COR-L47 (cell line): ENCODE measurements at regions not wholly inside any gene's neighbourhood (a gene's known extent, or its start where the extent isn't known, plus 50 kb on each side); places are given as distances from the start of the nearest gene placed in this dataset.
"Not testable (repeated sequence)": the region's sequence is repeated elsewhere in the genome, so short reads cannot be mapped to it uniquely, and the experiment has no call there.

Source experiments
- DNase-seq: peaks from one replicate; lab custom pipeline; 2025; lab: John Stamatoyannopoulos, UW

DNA sequence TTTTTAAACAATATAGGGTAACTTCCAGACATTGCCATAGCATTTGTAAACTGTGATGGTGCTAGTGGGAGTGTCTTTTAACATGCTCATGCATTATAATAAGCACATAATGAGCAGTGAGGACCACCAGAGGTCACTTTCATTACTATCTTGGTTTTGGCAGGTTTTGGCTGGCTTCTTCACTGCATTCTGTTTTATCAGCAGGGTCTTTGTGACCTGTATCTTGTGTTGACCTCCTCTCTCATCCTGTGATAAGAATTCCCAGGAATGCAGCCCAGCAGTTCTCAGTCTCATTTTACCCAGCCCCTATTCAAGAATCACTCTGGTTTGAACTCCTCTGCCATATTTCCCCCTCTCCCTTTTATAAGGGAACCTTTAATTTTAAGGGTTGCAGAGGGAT lies 91.3 kb downstream of the ZNF467 start:
- DNase-seq = no peak

DNA sequence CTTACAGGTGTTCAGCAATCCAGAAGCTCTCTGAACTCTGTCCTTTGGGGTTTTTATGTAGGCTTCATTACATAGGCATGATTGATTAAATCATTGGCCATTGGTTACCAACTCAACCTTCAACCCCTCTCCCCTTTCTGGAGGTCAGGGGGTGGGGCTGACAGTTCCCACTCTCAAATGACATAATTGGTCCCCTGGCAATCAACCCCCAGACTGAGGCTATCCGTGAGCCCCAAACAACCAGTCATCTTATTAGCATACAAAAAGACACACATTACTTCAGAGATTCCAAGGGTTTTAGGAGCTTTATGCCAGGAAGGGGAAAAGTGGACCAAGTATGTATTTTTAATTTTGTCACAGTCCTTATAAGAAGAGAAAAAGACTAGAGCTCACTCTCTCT lies 92.1 kb downstream of the ZNF467 start:
- DNase-seq = no peak

DNA sequence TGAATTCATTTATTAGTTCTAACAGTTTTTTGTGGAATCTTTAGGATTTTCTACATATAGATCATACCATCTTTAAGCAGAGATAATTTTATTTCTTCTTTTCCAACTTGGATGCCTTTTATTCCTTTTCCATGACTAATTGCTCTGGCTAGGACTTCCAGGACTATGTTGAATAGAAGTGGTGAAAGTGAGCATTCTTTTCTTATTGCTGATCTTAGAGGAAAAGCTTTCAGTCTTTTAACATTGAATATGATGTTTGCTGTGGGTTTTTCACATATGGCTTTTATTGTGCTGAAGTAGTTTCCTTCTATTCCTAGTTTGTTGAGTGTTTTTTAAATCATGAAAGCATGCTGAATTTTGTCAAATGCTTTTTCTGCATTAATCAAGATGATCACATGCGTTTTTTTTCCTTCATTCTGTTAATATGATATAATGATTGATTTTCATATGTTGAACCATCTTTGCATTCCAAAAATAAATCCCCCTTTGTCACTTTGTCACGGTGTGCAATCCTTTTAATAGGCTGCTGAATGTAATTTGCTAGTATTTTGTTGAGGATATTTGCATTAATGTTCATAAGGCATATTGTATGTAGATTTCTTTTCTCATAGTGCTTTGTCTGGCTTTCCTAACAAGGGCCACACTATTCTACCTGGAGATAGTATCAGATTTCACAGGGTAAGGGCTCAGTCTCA lies 92.9 kb downstream of the ZNF467 start:
- DNase-seq = no peak

DNA sequence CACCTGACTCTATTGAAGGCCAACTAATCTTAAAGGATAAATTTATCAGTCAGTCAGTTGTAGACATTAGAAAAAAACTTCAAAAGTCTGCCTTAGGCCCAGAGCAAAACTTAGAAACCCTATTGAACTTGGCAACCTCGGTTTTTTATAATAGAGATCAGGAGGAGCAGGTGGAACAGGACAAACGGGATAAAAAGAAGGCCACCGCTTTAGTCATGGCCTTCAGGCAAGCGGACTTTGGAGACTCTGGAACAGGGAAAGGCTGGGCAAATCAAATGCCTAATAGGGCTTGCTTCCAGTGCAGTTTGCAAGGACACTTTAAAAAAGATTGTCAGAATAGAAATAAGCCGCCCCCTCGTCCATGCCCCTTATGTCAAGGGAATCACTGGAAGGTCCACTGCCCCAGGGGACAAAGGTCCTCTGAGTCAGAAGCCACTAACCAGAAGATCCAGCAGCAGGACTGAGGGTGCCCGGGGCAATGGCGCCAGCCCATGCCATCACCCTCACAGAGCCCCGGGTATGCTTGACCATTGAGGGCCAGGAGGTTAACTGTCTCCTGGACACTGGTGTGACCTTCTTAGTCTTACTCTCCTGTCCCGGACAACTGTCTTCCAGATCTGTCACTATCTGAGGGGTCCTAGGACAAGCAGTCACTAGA lies 98.5 kb downstream of the ZNF467 start:
- DNase-seq = not testable (repeated sequence)

DNA sequence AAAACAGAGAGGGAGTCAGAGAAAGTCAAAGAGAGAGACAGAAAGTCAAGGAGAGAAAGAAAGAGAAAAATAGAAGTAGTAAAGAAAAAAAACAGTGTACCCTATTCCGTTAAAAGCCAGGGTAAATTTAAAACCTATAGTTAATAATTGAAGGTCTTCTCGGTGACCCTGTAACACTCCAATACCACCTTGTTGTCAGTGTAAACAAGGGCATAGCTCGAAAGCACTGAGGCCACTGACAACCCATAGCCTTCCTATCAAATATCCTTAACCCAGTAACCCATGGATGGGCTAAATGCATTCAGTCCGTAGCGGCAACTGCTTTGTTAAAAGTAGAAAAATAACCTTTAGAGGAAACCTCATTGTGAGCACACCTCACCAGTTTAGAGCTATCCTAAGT lies 100.4 kb downstream of the ZNF467 start:
- DNase-seq = no peak

DNA sequence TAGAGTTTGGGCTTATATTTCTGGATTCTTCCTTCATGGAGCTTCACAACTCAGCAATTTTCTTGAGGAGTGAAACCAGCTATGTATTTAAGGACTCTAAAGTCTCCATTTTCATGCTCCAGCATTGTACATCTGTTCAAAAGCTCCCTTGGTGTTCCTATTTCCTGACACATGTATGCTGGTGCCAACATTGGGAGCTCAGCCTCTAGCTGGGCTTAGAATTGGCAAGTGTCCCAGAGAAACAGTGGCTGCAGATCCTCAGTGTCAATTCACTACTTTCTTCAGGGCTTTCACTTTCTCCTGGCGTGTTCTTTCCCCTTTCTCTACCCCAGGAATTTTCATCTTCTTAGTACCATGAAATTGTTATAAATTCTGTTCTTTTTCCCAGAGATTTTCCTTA lies 103.1 kb downstream of the ZNF467 start:
- DNase-seq = peak; percentile 28

DNA sequence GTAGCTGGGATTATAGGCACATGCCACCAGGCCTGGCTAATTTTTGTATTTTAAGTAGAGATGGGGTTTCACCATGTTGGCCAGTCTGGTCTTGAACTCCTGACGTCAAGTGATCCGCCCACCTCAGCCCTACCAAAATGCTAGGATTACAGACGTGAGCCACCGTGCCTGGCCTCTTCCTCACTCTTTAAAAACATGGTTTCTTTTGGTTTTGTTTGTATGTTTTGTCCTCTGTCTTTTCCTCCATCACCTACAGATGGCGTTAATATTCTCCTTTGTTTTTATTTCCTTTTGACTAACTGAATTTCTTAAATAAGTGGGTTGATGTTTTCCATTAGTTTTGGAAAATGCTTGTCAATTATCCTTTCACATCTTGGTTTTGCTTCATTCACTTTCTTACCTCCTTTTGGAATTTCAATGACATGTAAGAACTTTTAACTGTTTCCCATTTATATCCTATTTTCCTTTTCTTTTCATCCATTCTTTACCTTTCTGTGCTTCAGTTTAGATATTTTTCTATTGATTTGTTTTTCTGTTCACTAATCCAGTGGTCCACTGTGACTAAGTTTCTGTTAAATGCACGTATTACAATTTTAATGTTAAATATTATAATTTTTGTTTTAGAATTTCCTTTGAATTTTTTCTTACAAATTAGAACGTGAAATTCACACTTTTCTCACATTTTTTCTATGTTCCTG lies 104.1 kb downstream of the ZNF467 start:
- DNase-seq = no peak

DNA sequence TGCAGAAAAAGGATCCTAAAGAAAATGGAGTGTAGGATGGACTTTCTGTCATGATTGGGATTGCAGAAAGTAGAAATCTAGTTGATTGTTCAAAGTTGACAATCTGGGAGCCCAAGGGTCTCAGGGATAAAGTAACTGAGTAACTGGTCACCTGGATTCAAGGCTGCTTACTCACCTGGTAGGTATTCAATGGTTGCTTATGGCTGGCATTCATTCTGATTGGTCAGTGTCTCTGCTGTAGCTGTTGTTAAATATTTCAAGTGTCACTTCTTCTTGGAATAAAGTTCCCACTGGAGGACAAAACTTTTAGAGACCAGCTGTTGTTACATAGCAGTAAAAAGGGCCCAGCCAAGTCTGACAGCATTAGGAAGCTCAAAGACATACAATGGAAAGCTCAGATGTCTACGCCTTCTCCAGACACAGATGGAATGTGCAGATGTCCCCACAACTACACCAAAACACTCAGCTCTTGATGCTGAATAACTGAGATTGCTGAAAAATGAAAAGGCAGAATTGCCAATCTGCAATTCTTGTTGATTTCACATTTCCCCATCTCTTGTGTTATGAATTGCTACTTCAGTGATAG lies 106.9 kb downstream of the ZNF467 start:
- no peak for DNase-seq

DNA sequence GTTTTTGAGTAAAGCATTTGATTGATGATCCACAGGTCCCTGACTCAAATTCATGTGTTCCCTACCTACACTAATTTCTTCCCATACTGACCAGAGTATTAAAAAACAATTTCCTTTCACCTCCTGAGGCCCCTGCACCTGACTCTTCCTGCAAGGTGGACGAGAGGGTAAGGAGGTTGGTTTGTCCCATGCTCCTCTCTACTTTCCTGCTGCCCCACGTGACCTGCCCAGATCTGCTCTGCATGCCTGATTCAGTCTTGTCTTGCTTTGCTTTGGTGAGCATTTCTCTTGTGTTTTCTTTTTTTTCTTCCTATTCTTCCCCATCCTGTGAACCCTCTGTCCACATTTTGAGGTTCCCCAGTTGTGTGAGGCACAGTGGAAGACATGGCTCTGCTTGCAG lies 107.8 kb downstream of the ZNF467 start:
- not testable (repeated sequence) for DNase-seq

DNA sequence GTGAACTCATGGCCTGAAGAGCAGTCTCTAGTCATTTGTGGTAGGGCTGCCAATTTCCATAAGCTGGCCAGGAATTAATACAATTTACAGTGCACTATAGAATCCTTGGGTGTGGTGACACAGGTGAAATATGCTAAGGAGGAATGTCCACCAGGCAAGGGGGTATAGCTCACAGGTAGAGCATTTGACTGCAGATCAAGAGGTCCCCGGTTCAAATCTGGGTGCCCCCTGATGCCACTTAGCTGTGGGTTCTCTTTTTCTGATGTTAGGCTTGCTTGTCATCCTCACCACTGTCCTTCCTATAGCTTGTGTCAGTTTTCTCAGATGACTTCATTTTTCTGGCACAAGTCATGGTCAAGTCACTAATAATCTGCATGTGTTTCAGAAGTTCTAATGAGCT lies 108.7 kb downstream of the ZNF467 start:
- no peak for DNase-seq

DNA sequence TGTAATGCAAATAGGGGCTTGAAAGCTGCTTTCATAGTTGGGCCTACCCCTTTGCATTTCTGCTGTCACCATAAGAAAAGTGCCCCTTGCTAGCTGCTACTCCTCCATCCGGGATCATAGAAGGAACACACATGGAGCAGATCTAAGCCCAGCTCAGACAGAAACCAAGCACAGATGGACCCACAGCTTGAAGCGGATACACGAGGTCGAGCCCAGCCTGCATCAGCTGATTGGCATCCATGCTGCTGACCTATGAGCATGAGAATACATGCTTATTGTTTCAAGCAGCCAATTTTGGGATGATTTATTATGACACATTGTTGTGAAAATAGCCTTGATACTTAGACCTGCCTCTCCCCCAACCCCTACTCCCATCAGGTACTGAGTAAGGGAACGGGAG lies 109.2 kb downstream of the ZNF467 start:
- DNase-seq = no peak

DNA sequence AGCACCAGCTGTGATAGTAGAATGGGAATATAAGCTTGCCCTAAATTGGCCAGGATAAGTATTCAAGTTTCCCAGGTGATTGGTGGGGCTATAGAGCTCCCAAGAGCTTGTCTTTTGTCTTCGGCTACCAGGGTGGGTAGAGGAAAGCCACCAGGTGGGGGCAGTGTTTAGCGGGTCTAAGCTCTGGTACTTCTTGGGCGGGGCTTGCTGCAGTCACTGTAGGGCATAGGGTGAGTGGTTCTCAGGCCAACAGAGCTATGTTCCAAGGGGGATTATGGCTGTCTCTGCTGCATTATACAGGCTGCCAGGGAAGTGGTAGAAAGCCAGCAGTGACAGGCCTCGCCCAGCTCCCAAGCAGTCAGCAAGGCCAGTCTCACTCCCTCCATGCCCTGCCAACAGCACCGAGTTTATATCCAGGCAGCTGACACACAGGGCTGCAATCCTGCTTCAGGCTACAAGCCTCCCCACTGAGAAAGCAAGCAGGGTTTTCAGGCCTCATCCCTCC lies 110.7 kb downstream of the ZNF467 start:
- DNase-seq = no peak

DNA sequence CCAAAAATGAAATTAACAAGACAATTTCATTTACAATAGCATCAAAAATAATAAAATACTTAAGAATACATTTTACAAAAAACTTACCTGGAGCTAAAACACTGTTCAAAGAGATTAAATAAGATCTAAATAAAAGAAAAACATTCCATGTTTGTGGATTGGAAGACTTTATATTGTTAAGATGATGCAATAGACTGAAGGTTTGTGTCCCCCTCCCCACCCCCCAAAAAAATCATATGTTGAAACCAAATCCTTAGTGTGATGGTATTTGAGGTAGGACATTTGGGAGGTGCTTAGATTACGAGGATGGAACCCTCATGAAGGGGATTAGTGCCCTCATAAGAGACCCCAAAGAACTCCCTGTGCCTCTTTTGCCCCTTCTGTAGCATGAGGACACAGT lies 117.6 kb downstream of the ZNF467 start:
- DNase-seq = no peak

DNA sequence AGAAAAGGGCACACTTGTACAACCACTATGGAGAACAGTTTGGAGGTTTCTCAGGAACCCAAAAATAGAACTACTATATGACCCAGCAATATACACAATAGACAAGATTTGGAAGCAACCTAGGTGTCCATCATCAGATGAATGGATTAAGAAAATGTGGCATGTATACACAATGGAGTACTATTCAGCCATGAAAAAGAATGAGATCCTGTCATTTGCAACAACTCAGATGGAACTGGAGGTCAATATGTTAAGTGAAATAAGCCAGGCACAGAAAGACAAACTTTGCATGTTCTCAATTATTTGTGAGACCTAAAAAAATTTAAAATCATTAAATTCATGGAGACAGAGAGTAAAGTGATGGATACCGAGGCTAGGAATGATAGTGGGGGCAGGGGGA lies 118.8 kb downstream of the ZNF467 start:
- DNase-seq = no peak

DNA sequence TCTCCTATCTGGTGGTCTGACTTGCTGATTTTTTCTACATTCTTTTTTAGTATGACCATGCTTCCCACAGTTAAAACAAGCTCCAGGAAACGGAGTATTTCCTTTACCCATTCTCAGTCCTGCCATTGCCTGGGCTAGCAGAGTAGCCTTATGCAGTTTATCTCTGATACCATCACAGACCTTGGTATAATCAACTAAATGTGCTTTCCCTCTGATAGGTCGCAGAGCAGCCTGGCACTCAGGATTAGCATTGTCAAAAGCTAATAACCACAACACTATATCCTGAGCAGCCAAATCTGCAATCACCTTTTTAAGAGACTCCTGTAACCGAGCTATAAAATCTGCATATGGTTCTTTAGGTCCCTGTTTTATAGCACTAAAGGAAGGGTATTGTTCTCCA lies 123.2 kb downstream of the ZNF467 start:
- not testable (repeated sequence) for DNase-seq

DNA sequence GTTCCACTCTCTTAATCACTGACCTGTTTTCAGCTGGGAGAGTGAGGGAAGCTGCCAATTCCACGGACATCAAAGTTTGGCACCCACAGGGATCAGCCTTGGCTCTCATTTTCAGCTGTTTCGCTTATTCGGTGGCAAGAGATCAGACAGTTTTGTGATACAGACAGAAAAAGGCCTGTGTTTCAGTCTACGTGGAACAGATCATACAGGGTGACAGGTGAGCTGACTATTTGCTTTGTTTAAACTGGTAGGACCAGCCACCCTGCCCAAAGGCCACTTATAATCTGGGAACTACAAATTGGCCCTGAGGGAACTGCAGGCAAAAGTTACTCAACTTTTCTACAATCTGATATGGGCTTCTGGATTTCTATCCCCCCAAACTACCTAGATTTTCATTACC lies 128.6 kb downstream of the ZNF467 start:
- no peak for DNase-seq

DNA sequence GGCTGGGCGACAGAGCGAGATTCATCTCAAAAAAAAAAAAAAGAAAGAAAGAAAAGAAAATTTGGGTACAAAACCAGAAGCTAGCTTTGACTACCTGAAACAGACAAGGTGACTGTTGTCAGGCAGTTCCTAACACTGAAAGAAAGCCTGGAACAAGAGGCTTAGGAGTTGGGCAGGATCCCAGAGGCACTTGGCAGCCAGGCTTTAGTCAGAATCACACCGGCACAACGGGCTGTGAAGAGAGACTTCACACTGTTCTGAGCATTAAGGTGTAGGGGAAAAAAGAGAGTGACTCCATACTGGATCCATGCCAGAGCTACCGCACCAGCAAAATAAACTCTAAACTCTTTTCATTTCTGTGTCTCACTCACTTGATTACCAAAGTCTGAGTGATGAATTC lies 130.8 kb downstream of the ZNF467 start:
- no peak for DNase-seq

DNA sequence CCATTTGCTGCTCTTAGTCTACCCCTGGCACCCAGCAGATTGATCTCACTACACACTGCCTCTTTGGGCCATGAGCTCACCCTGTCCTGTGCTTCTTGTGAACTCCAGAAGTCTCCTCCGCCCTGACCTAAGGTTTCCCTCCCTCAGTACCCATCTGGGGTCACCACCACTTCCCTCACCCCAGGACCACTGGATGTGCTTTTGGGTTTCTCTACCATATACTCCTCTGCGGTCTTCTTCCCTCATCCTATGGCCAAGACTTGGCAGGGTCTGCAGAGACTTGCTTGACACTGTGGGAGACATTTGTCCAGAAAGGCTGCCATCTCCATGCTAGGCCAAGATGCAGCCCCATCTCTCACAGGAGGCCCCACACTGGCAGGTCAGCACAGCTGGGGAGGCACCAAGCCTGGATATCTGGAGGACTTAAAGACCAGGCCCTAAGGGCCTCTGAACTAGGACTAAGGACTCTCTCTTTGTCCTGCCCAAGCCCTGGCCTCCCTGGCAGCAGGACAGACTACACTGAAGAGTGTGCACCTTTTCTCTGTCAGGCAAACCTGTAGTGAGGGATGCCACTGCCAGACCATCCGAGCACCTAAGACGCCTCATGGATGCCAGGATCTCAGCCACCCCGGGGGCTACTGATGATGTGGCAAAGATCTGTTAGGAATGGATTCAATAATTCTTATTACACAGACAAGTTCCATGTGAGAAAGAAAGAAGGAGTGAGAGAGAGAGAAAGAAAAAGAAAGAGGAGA lies 134.6 kb downstream of the ZNF467 start:
- DNase-seq = no peak

DNA sequence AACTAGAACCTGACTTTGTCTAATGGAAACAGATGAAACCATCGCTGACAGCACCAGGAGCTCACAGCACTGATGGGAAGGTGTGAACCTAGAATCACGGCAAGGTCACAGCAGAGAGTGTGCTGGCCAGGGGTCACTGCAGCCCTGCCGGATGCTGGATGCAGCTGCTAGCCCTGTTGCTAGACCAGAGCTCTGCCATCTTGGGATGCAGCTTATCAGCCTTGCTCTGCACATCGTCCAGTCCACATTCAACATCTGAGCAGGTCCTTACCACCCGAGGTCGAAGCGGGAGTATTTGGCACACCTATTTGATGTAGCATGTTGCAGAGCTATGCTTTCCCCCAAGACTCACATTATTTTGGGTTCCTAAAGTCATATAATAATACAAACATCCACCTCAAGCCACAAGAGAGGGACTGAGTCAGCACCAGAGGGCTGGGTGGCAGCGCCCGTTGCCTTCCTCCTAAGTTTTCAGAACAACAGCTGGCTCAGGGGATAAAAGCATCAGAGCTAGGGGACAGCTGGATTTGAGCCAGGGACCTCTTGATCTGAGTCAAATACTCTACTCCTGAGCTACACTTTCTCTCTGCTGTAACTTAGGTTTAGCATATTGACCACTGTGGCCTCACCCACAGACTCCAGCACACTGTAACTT lies 135.3 kb downstream of the ZNF467 start:
- no peak for DNase-seq

DNA sequence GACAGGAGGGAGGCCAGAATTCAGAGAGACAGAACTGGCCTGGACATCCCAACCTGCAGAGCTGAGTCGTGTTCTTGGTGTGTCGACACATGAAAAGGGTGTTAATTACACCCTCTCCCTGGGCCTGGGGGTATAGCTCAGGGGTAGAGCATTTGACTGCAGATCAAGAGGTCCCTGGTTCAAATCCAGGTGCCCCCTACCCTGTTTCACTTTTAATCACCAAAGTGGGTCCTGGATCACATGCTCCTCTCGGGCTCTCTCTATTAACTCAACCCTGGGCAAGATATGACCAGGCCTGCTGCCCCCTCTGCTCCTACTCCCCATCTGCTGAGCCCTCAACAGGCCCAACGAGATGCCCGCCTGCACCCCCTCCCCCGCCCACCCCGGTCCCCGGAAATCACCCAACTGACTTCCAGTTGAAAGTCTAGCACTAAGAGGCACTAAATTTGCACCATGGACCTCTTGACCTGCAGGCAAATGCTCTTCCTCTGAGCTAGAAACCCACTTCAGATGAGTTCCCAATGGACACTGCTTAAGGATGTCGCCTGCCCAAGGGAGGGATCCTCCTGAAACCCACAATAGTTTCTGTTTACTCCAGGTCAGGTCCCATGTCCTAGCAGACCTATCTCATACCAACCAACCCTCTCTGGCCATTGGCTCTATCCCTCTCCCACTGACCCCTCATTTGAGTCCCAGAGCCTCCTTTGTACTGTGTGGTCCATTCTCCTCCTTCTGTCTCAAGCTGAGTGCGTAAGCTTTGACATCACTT lies 137.6 kb downstream of the ZNF467 start:
- DNase-seq = no peak
